NCI-H1930 (cell line): ENCODE measurements at regions not wholly inside any gene's neighbourhood (a gene's known extent, or its start where the extent isn't known, plus 50 kb on each side); places are given as distances from the start of the nearest gene placed in this dataset.

ENCODE experiments used
- DNase-seq, 2 experiments: peaks; one replicate each; lab custom pipeline; 2025; lab: John Stamatoyannopoulos, UW

DNA sequence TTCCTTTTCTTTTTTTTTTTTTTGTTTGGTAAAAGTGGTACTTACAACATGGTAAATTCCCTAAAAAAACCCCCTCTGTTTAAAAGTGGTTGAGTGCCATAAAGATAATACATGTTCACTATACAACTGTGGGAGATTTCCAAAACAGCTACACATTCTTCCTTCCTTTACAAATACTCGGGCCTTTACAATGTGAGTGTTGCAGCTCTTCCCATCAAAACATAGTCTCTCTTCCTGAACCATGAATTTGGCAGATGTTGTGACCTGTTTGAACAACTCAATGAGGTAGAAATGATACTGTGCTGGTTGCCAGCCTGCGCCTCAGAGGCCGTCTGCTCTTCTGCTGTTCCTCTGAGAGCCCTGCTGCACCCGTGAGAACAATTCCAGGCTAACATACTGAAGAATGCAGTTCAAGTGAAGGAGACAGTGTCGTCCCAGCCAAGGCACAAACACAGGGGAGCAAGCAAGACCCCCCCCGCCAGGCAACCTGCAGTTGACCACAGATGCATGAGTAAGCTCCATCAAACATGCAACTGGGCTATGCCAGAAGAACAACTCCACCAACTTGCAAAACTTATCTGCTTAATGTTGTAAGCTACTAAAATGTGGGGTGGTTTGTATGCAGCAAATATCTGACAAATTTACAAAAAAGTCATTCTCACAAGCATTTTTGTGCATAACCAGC lies 645.0 kb downstream of the PCDH7 start:
- no peak for DNase-seq

DNA sequence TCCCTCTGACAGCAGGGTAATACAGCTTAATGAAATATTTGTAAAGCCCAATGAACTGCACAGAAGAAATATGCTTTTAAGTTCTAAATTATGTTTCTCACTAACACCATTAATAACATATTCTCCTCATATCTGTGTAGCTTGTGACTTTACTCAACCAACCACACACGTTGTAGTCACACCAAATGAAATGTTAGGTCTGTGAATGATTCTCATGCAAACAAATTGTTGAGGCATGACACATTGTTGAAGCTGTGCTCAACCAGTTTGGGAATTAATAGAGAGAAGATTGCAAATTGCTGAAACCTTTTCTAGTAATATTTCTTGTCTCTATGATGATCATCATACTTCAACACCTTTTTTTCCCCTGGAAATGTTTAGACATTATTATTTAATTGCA lies 645.9 kb downstream of the PCDH7 start:
- DNase-seq = no peak

DNA sequence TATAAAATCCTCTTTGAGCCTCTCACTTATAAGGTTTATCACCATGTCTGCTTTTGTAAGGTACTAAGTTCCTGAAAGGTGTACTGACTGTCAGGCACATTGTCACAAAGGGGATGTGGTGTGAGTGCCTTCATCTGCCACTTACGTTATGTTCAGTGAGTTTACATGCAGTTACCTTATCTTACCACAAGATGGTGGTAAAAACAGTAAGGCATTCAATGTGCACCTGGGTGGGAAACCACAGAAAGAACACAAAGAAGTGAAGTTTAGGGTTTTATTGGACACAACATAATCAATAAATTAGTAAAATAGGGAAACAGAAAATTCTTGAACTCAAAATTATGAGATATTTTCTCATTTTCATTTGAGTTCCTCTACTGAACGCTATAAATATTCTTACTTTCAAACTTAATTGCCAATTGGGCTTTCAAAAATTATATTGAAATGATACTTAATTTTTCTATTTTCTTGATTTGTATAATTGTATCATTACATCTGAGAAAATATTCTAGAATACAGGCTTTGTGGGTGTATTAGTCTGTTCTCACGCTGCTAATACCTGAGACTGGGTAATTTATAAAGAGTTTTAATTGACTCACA lies 650.8 kb downstream of the PCDH7 start:
- DNase-seq = peak; percentile 12 to 23

DNA sequence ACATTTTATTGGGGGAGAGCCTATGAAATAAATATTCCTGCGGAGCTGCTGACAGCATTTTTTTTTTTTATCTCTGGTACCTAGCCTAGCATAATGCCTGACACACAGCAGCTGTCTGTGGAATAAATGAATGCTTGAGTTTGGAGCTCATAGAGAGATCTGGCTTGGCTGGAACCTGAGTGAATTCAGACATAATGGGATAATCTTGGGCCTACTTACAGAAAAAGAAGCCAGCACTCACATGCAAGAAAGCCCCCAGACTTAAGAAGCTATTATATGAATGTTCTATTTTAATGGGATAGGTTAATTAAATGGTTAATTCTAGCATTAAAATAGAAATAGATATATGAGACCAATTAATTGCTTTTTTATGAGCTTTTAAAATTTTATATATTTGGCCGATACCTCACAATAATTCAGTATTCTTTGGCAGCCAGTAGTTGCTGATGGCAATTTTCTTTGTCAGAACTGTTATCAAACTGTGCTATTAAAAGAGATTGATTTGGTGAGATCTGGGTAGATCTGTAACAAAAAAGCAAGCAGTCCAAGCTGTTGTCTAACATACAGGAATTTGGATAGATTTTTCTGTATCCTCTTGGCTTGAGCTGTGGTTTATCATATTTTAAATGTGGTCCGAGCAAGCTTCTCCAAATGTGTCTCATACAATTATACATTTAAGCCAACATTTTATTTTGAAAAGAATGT lies 654.2 kb downstream of the PCDH7 start:
- DNase-seq = no peak

DNA sequence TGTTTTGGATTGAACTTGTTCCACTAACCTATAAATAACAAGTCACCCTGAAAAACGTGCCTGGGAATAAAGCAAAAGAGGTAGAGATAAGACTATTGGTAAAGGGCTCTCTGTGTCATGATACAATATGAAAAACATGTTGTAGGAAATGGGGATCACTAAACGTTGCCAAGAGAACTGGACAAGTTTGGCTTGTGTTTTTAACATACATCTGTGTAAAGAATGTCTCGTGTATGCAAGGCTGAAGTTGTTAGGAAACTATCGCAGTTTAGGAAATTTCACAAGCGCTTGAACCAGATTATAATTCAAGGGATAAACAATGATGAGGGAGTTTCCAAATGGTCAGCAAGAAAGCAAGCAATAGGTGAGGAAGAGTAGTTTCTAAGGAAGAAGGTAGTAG lies 655.8 kb downstream of the PCDH7 start:
- DNase-seq = no peak

DNA sequence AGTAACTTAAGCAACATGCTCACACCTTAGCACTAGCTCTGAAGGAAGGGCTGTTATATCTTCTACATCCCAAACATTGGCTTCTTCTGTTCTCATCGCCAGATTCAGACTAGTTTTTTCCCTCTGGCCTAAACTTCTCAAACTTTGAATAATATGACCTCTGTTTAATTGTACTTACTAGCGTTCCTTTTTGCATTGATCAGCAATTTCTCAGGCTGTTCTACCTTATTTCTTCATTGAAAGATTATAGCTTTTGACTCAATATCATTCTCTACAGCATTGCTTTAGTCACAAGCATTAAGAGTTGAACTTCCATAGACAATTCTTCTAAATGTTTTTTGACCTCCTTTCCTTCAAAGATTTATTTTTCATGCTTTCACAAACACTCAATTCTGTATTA lies 659.2 kb downstream of the PCDH7 start:
- DNase-seq = no peak

DNA sequence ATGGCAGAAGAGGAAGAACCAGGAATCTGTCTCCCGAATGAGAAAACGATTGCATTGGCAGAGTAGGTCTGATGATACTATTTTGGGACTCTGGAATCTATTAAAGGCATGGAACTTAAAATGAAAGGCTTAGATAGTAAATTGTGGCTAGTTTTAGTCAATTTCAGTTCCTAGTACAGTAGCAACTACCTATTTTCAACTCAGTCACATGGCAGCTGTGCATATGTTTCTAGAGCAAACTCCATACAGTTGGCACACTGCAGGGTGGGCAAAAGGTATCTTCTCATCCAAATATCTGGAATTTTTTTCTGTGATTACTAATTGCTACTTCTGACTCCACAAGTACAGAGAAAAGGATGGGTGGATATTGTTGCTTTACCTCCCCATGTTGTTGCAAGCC lies 663.6 kb downstream of the PCDH7 start:
- no peak for DNase-seq

DNA sequence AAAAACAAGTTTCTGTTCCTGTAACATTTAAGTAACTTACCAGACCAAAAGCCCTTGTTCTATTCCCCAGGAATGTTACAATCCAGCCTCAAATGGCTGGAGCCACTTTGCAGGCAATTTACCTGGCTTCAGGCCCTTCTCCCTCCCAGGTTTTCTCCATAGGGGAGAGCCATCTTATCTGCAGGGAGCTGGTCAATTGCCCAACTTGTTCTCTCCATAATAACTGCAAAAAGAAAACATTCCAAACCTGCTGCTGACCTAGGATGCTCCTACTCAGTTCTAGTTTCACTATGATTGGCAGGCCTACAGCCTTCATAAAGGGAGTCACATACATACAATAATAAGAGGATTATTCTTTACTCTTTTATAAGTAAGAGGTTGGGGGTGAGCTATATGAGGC lies 670.7 kb downstream of the PCDH7 start:
- DNase-seq = no peak

DNA sequence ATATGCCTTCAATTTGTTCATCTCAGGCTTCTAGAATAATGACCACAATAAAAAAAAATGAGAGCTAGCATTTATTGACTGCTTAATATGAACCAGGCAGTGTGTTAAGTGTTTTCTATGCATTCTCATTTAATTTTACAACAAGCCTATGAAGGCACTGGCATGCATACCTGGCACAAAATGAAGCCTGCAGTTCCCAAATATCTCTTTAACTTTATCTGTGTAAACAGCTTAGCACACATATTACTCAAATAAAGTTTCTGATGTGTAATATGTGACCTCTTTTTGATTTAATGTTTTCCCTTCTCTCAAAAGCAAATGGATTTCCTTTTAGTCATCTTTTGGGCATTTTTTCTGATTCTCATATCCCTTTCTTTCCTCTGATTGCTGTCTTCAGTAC lies 671.8 kb downstream of the PCDH7 start:
- no peak for DNase-seq

DNA sequence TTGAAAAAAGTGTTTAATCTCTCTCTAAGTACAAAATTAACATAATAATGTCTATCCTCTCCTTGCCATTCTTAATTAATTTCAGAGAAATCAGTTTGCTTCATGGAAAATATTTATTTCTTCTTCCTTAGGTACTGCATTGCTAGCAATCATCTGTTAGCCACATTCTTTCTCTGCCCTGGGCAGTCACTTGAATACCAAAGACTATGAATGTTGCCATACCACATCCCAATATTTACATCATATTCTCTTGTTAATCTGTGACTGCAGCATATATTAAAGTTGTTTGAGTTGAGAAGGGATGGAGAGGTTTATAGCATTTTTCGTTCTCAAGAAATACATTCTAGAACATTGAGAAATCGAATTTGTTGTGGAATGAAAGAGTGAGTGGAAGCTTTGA lies 672.8 kb downstream of the PCDH7 start:
- DNase-seq = no peak

DNA sequence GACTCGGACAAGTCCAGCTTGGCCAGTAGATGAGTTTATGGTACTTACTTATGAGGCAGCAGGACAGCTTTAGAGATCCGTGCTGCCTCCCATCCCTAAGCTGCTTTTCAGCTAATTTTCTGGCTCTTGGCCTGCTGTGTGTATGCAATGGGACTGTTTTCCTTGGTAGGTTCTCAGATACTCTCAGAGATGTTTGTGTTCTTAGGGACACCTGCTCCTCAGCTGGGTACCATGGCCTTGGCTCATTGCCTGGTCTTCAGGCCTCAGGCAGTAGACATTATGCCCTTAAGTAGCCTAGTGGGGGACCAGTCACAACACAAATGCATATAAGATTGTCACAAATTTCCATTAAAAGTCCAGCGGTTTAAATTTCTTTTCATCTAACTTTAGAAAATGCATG lies 688.0 kb downstream of the PCDH7 start:
- DNase-seq = no peak

DNA sequence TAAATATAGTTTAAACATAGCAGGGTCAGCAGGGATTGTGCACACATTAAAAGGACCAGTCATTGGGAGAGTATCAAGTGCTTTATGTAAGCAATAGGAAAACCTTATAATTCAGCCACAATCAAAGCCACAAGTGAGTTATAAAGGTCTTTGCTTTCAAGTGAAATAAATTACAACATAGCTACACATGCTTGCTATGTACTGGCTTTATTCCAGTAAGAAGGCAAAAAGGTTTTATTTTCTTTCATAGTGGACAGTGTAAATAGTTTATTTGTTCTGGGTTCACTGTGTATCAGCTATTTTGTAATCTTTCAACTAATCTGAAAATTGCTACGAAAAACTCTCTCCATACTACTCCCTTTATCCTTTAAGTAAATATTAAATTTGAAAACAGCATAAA lies 691.4 kb downstream of the PCDH7 start:
- DNase-seq = no peak

DNA sequence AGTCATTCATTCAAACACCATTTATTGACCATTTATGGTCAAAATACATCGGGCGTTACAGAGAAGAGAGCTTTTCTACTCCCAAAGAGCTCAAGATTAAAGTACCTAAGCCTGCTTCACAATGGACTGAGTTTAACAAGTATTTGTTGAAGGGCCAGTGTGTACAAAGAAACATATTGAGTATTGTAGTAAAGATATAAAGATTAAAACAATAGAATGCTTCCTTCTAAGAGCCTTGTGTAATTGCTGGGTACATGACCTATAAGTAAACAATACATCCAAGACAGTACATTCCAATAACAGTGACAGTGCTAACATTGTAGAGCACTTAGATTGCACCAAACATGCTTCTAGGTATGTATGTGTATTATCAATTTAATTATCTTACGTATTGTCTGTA lies 695.5 kb downstream of the PCDH7 start:
- DNase-seq = no peak

DNA sequence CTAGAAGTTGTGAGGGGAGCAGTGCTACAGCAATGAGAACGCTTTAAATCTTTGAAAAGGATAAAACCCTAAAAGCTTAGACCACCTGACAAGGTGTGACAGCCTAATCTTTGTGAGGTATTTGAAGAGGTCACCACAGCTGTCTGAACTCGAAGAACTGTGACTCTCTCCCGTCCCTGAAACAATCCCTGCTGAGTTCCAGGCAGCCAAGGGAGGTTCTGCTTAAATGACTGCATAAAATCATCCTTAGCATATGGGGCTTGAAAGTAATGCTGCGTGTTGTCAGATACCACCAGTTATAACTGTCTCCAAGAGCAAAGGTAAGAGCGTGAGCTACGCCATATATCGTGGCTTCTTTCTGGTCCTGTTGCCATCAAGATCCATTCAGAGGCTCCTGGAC lies 696.3 kb downstream of the PCDH7 start:
- DNase-seq = no peak

DNA sequence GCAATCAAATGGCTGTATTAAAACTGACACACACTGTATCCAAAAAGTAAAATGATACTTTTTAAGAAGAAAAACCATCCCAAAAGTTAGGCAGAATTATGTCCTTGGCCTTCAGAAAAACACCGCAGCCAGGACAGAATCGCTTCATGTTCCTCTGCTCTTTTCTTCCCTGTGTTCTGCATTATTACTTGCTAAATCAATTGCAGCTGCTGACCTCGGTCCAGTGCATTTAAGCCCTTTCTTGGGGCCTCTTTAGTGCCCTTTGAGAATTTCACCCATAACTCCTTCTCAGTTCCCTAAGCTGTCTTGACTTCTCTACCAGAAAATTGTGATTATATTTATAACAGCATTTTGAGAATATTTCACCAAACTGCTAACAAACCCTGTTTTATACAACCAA lies 696.9 kb downstream of the PCDH7 start:
- DNase-seq = no peak

DNA sequence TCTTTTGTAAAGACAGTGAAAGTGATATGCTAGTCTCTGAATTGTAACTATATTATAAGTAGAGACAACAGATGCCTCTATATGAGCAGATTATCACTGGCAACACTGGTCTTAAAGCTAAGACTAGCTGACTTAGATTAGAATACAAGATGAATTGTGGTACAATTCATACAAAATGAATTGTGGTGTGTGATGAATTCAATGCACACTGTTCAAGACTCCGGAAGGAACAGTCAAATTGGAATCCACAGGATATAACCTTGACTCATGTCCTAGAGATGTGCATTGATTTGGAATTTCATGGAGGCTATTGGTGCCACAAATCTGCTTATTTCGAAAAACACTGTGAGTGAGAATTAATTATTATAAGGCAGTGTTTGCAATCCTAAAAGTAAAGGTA lies 701.8 kb downstream of the PCDH7 start:
- DNase-seq = no peak

DNA sequence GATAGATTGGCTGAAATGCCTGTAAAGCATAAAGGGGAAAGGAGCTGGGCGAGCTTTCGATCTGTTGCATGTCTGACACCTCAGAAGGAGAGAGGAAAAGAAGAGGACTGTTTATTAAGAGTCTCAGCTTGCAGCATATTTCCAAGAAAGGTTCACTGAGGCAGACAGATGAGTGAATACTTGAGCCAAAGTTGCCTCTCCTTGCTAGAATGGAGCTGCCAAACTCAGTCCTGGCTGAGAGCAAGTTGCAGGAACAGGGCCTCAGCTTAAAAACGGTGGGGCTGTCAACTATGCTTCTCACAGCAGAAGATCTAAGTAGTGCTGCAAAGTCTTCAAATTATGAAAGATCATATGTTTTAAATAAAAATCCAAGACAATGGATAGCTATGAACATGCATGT lies 707.5 kb downstream of the PCDH7 start:
- no peak for DNase-seq

DNA sequence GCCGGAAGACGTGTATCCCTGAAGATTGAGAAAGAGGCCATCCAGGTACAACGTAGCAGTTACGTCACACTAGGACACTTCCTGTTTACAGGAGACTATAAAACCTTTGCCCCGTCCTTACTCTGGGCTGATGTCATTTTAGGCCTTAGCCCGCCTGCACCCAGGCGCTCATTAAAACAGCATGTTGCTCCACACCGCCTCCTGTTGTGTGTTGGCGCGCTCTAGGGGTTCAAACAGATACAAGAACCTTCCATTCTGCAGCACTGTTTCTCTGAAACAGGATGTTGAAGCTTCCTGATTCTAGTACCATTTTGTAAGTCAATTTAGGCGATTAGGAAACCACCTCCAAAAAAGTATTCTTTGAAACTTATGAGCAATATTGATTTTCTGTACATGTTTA lies 722.1 kb downstream of the PCDH7 start:
- DNase-seq = no peak

DNA sequence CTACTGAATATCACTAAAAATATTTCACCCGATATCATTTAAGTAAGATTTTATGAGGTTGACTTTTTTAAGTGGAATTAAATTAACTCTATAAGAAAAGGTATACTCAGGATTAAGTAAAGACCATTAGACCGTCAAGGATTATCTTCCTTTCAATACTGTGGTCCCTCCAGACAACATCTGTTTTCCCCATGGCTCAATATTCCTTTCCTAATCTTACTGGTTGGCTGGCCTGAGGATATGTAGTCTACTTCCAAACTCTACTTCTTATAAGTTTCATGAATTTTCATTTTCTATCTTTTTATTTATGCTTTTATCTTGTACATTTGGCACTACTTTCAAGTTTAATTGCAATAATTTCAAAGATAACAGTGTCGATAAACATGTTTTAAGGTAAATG lies 725.4 kb downstream of the PCDH7 start:
- DNase-seq = no peak

DNA sequence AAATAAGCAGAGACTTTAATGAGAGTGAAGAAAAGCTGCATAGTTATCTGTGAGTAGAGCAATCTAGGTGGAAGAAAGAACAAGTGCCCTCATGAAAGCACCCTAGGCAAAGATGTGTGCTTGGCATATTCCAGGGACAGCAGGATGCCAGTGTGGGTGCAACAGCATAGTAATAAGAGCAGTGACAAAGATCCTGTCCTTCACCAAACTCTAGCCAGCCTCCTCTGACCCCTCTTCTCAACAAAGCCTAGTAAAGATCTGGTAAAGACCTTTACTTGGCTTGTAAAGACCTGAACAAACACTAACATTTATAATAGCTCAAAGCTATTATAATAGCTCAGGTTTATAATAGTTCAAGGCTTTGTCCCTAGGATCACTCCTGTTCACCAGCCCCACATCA lies 735.4 kb downstream of the PCDH7 start:
- no peak for DNase-seq

DNA sequence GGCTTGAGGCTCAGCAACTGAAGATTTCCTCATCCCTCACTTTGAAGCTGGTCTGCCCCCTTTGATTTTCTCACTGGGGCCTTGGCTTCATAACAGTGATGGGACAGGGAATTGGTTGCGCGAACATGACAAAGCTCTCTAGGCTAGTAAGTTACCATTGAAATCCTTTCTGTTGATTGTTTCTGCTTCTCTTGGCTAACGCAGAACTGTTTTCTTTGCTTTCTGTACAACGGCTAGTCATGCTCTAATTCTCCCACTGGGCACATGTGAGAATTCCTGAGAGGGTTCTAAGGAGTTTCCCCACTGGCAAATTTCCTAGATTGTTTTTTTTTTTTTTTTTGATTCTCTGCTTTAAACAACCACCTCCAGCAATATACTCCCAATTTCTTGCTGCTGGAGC lies 738.6 kb downstream of the PCDH7 start:
- DNase-seq = no peak

DNA sequence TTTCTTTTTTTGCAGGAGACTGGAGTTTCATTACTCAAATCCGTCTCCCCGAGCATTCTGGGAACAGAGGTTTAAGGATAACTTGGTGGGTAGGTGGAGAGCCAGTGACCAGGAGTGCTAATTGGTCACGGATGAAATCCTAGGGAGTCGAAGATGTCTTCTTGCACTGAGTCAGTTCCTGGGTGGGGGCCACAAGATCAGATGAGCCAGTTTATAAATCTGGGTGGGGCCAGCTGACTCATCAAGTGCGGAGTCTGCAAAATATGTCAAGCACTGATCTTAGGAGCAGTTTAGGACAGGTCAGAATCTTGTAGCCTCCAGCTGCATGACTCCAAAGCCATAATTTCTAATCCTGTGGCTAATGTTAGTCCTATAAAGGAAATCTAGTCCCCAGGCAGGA lies 741.3 kb downstream of the PCDH7 start:
- no peak for DNase-seq

DNA sequence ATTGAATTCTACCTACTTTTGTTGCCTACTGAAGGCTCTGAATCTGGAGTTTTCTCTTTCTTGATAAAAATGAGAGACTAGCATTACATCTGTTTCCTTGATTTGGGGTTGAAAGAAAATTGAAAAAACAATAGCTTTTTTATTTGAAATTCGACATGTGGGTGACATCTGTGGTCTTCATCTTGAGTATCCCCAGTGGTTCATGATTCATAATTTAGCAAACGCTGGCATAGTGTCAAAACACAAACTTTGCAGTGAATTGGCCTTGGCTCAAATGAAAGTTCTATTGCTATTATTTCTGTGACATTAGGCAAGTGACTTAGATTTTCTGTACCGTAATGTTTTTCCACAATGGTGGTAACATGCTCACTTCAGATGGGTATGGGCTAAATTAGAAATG lies 747.6 kb downstream of the PCDH7 start:
- no peak for DNase-seq

DNA sequence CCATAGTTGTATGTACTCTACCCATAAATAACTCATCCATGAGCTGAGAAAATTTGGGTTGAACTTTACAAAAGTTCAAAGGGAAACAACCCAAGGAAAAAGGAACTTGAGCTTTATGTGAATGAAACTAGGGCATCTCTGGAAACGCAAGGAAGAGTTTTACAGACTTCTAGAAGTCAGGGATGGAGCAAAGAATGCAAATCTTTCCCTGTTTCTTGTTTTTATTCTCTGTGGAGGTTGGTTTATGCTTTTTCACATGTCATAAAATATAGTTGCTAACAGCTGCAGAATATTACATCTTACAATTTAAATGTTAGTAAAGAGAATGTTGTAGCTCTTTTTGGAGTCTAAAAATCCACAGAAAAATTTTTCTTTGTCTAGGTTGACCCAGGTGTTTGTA lies 754.1 kb downstream of the PCDH7 start:
- no peak for DNase-seq
